ENCODE measurements at regions not wholly inside any gene's neighbourhood (a gene's known extent, or its start where the extent isn't known, plus 50 kb on each side); places are given as distances from the start of the nearest gene placed in this dataset.

DNA sequence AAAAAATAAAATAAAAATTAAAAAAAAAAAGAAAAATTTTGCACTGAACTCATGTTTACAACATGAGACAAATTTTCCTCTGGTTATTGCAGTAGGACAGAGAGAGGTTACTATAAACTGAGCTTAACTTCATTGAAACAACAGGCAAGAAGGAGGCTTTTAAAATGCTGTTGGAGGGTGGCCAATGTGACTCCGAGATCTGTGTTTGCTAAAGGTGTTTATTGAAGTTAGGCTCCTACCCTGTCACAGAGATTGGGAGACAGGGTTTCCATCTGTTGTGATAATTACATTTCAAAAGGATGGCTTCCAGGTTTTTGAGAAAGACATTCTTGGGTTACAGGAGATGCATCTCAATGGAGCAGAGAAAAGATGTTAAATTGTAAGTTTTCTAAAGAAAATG is 370.5 kb upstream of the HS3ST1 start:
- WGBS, result 28% methylated on average over 1 of the region's 1 CpG
- Histone ChIP-seq H3K27ac (ENCODE audit: low read depth in 1 of 2, low read length in 2 of 2) (no peak overlapping the region), H3K9ac (ENCODE audit: low read depth in 1 of 2, low read length in 2 of 2) (no peak overlapping the region), H3K36me3 (ENCODE audit: control insufficient read depth in 4 of 4, insufficient read depth in 3 of 4, low read depth in 1 of 4, low read length in 3 of 4) (no peaks in the 10 kb centered on the region), H3K4me3 (ENCODE audit: low read depth in 1 of 3, low read length in 3 of 3) (no peak overlapping the region), H3K4me1 (ENCODE audit: control insufficient read depth in 4 of 4, insufficient read depth in 4 of 4, low read length in 3 of 4) (no peaks in the 10 kb centered on the region), H3K9me3 (ENCODE audit: control insufficient read depth in 4 of 4, low read length in 3 of 4) (no peaks in the 10 kb centered on the region), H3K27me3 (ENCODE audit: control insufficient read depth in 4 of 4, insufficient read depth in 4 of 4, low read length in 3 of 4) (peaks cover 0 to 3% (median 0%) of the 10 kb centered on the region in 4 donors)
- no peak for DNase-seq (ENCODE audit: low spot score)
- TF ChIP-seq RAD21 (IDR thresholded peaks at IDR 0.05), result no peak
- no peak for TF ChIP-seq NR2F2 (IDR thresholded peaks at IDR 0.05)
- no peak for TF ChIP-seq FOXA1 (IDR thresholded peaks at IDR 0.05)
- no peak for TF ChIP-seq RXRA (IDR thresholded peaks at IDR 0.05)
- TF ChIP-seq HNF4G (IDR thresholded peaks at IDR 0.05), result no peak
- TF ChIP-seq, protein P1, sequence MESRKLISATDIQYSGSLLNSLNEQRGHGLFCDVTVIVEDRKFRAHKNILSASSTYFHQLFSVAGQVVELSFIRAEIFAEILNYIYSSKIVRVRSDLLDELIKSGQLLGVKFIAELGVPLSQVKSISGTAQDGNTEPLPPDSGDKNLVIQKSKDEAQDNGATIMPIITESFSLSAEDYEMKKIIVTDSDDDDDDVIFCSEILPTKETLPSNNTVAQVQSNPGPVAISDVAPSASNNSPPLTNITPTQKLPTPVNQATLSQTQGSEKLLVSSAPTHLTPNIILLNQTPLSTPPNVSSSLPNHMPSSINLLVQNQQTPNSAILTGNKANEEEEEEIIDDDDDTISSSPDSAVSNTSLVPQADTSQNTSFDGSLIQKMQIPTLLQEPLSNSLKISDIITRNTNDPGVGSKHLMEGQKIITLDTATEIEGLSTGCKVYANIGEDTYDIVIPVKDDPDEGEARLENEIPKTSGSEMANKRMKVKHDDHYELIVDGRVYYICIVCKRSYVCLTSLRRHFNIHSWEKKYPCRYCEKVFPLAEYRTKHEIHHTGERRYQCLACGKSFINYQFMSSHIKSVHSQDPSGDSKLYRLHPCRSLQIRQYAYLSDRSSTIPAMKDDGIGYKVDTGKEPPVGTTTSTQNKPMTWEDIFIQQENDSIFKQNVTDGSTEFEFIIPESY (IDR thresholded peaks at IDR 0.05), result no peak
- no peak for TF ChIP-seq MAX (IDR thresholded peaks at IDR 0.05)
- TF ChIP-seq, protein P2, sequence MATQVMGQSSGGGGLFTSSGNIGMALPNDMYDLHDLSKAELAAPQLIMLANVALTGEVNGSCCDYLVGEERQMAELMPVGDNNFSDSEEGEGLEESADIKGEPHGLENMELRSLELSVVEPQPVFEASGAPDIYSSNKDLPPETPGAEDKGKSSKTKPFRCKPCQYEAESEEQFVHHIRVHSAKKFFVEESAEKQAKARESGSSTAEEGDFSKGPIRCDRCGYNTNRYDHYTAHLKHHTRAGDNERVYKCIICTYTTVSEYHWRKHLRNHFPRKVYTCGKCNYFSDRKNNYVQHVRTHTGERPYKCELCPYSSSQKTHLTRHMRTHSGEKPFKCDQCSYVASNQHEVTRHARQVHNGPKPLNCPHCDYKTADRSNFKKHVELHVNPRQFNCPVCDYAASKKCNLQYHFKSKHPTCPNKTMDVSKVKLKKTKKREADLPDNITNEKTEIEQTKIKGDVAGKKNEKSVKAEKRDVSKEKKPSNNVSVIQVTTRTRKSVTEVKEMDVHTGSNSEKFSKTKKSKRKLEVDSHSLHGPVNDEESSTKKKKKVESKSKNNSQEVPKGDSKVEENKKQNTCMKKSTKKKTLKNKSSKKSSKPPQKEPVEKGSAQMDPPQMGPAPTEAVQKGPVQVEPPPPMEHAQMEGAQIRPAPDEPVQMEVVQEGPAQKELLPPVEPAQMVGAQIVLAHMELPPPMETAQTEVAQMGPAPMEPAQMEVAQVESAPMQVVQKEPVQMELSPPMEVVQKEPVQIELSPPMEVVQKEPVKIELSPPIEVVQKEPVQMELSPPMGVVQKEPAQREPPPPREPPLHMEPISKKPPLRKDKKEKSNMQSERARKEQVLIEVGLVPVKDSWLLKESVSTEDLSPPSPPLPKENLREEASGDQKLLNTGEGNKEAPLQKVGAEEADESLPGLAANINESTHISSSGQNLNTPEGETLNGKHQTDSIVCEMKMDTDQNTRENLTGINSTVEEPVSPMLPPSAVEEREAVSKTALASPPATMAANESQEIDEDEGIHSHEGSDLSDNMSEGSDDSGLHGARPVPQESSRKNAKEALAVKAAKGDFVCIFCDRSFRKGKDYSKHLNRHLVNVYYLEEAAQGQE (IDR thresholded peaks at IDR 0.05), result no peak
- no peak for TF ChIP-seq GABPA (IDR thresholded peaks at IDR 0.05 in 1 of 2, conservative IDR thresholded peaks at IDR 0.05 in 1 of 2)
- TF ChIP-seq, protein P3, sequence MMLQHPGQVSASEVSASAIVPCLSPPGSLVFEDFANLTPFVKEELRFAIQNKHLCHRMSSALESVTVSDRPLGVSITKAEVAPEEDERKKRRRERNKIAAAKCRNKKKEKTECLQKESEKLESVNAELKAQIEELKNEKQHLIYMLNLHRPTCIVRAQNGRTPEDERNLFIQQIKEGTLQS (IDR thresholded peaks at IDR 0.05), result no peak
- no peak for TF ChIP-seq HNF4A (conservative IDR thresholded peaks at IDR 0.05)
- TF ChIP-seq, protein P4, sequence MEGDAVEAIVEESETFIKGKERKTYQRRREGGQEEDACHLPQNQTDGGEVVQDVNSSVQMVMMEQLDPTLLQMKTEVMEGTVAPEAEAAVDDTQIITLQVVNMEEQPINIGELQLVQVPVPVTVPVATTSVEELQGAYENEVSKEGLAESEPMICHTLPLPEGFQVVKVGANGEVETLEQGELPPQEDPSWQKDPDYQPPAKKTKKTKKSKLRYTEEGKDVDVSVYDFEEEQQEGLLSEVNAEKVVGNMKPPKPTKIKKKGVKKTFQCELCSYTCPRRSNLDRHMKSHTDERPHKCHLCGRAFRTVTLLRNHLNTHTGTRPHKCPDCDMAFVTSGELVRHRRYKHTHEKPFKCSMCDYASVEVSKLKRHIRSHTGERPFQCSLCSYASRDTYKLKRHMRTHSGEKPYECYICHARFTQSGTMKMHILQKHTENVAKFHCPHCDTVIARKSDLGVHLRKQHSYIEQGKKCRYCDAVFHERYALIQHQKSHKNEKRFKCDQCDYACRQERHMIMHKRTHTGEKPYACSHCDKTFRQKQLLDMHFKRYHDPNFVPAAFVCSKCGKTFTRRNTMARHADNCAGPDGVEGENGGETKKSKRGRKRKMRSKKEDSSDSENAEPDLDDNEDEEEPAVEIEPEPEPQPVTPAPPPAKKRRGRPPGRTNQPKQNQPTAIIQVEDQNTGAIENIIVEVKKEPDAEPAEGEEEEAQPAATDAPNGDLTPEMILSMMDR (IDR thresholded peaks at IDR 0.05; ENCODE audit: low read depth, low read length, missing input control), result no peak
- no peak for TF ChIP-seq EGR1 (IDR thresholded peaks at IDR 0.05; ENCODE audit: low read depth in 2 of 2)

- DNase-seq (ENCODE audit: low spot score), result no peak
- Histone ChIP-seq H3K9me3 (ENCODE audit: control insufficient read depth in 4 of 4, low read length in 3 of 4) (no peaks in the 10 kb centered on the region), H3K4me1 (ENCODE audit: control insufficient read depth in 4 of 4, insufficient read depth in 4 of 4, low read length in 3 of 4) (no peaks in the 10 kb centered on the region), H3K4me3 (ENCODE audit: low read depth in 1 of 3, low read length in 3 of 3) (no peak overlapping the region), H3K9ac (ENCODE audit: low read depth in 1 of 2, low read length in 2 of 2) (no peak overlapping the region), H3K36me3 (ENCODE audit: control insufficient read depth in 4 of 4, insufficient read depth in 3 of 4, low read depth in 1 of 4, low read length in 3 of 4) (no peaks in the 10 kb centered on the region), H3K27me3 (ENCODE audit: control insufficient read depth in 4 of 4, insufficient read depth in 4 of 4, low read length in 3 of 4) (no peaks in the 10 kb centered on the region), H3K27ac (ENCODE audit: low read depth in 1 of 2, low read length in 2 of 2) (no peak overlapping the region)
- WGBS, result 70% methylated on average over 3 of the region's 3 CpGs
- TF ChIP-seq FOXA1 (IDR thresholded peaks at IDR 0.05), result no peak
- TF ChIP-seq GABPA (IDR thresholded peaks at IDR 0.05 in 1 of 2, conservative IDR thresholded peaks at IDR 0.05 in 1 of 2), result no peak
- TF ChIP-seq TAF1 (conservative IDR thresholded peaks at IDR 0.05), result no peak
- TF ChIP-seq, protein P1 (IDR thresholded peaks at IDR 0.05), result no peak
- no peak for TF ChIP-seq NR2F2 (IDR thresholded peaks at IDR 0.05)
- no peak for TF ChIP-seq MAX (IDR thresholded peaks at IDR 0.05)
- no peak for TF ChIP-seq EGR1 (IDR thresholded peaks at IDR 0.05; ENCODE audit: low read depth in 2 of 2)
- no peak for TF ChIP-seq FOXA2 (IDR thresholded peaks at IDR 0.05)
- no peak for TF ChIP-seq HNF4A (conservative IDR thresholded peaks at IDR 0.05)
- TF ChIP-seq, protein P4 (IDR thresholded peaks at IDR 0.05; ENCODE audit: low read depth, low read length, missing input control), result no peak
Measured at GRCh38 chr4:11791797-11792196, 363.1 kb upstream of the HS3ST1 start.
